Dedifferentiated amniotic fluid mesenchymal stem cell (primary cell): ENCODE measurements at regions not wholly inside any gene's neighbourhood (a gene's known extent, or its start where the extent isn't known, plus 50 kb on each side); places are given as distances from the start of the nearest gene placed in this dataset.

Experiments
- DNase-seq: peaks from one replicate; pipeline ENCODE4 v3.0.0-alpha.2; 2016; ENCODE audit errors: extremely low spot score

GRCh38 chr2:128628996-128629395, 310.3 kb upstream of the HS6ST1 start:
- no peak for DNase-seq

- no peak for DNase-seq
Observed at GRCh38 chr2:128630974-128631697, 312.5 kb upstream of the HS6ST1 start.

GRCh38 chr2:128631698-128632500, 313.2 kb upstream of the HS6ST1 start:
- DNase-seq = no peak

- DNase-seq = no peak
Observed at GRCh38 chr2:128632501-128632800, 313.8 kb upstream of the HS6ST1 start.

GRCh38 chr2:128633501-128633900, 314.8 kb upstream of the HS6ST1 start:
- peak; percentile 62 for DNase-seq

GRCh38 chr2:128635361-128635900, 316.8 kb upstream of the HS6ST1 start:
- DNase-seq = no peak

- no peak for DNase-seq
Observed at GRCh38 chr2:128636802-128637147, 318.1 kb upstream of the HS6ST1 start.

GRCh38 chr2:128637481-128638155, 318.9 kb upstream of the HS6ST1 start:
- DNase-seq = no peak

- no peak for DNase-seq
Observed at GRCh38 chr2:128638341-128639119, 319.9 kb upstream of the HS6ST1 start.

- DNase-seq = no peak
Observed at GRCh38 chr2:128639120-128639477, 320.4 kb upstream of the HS6ST1 start.

GRCh38 chr2:128639693-128640092, 321.0 kb upstream of the HS6ST1 start:
- no peak for DNase-seq

GRCh38 chr2:128640166-128640844, 321.6 kb upstream of the HS6ST1 start:
- no peak for DNase-seq

- DNase-seq = no peak
Observed at GRCh38 chr2:128640845-128641360, 322.2 kb upstream of the HS6ST1 start.

- no peak for DNase-seq
Observed at GRCh38 chr2:128641421-128642080, 322.9 kb upstream of the HS6ST1 start.

GRCh38 chr2:128642316-128642715, 323.6 kb upstream of the HS6ST1 start:
- DNase-seq = no peak

GRCh38 chr2:128642821-128643220, 324.2 kb upstream of the HS6ST1 start:
- DNase-seq = no peak

GRCh38 chr2:128643221-128644065, 324.8 kb upstream of the HS6ST1 start:
- no peak for DNase-seq

GRCh38 chr2:128644156-128644555, 325.5 kb upstream of the HS6ST1 start:
- DNase-seq = no peak

- no peak for DNase-seq
Observed at GRCh38 chr2:128644718-128645256, 326.1 kb upstream of the HS6ST1 start.
